BLaER1 (cell line): ENCODE measurements at regions not wholly inside any gene's neighbourhood (a gene's known extent, or its start where the extent isn't known, plus 50 kb on each side); places are given as distances from the start of the nearest gene placed in this dataset.

Source experiments
- H3K27ac ChIP-seq: shearing (Covaris generic); formaldehyde crosslinking; 2 replicates; pipeline ENCODE4 v1.8.1; 2022
- H3K27me3 ChIP-seq: shearing (Covaris generic); formaldehyde crosslinking; 2 replicates; pipeline ENCODE4 v1.8.1; 2022
- H3K36me3 ChIP-seq: shearing (Covaris generic); formaldehyde crosslinking; 2 replicates; pipeline ENCODE4 v1.8.1; 2022
- H3K4me1 ChIP-seq: shearing (Covaris generic); formaldehyde crosslinking; 2 replicates; pipeline ENCODE4 v1.8.1; 2022
- H3K4me2 ChIP-seq: shearing (Covaris generic); formaldehyde crosslinking; 2 replicates; pipeline ENCODE4 v1.8.1; 2022
- H3K4me3 ChIP-seq: shearing (Covaris generic); formaldehyde crosslinking; 2 replicates; pipeline ENCODE4 v1.8.1; 2022
- H3K9ac ChIP-seq: shearing (Covaris generic); formaldehyde crosslinking; 2 replicates; pipeline ENCODE4 v1.8.1; 2022
- H3K9me3 ChIP-seq: shearing (Covaris generic); formaldehyde crosslinking; 2 replicates; pipeline ENCODE4 v1.8.1; 2022
- H4K20me1 ChIP-seq: shearing (Covaris generic); formaldehyde crosslinking; 2 replicates; pipeline ENCODE4 v1.8.1; 2022
- Cebpa-rat ChIP-seq: shearing (Covaris generic); IDR thresholded peaks from 2 replicates; pipeline ENCODE4 v1.8.1; 2022

DNA sequence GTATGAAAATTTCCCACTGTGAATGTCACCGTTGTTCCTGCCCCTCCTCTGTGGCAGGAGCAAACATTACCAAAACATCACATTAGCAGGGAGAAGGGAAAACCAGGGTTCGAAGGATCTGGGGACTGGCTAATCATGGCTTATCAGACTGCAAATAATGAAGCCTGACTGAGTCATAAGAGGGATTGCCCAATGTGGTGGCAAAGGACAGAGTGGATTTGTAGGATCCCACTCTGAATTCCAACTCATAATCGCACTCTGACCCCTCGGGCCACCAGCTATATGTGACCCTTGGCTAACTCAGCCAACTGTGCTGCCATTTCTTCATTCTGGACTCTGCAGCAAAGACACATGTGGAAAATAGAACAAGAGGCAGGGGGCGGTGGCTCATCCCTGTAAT lies 347.3 kb upstream of the AUTS2 start:
- no peak for TF ChIP-seq Cebpa-rat
- Histone ChIP-seq H3K4me2 (no peak overlapping the region), H3K27me3 (no peaks in the 10 kb centered on the region), H3K9me3 (peaks cover 9% of the 10 kb centered on the region; the same call in 1 of the 2 replicates), H4K20me1 (no peaks in the 10 kb centered on the region), H3K9ac (no peak overlapping the region), H3K4me3 (no peak overlapping the region), H3K36me3 (no peaks in the 10 kb centered on the region), H3K27ac (no peak overlapping the region), H3K4me1 (0 out of 2 replicates have a peak, but pooled peaks cover under 1% of the 10 kb centered on the region)

DNA sequence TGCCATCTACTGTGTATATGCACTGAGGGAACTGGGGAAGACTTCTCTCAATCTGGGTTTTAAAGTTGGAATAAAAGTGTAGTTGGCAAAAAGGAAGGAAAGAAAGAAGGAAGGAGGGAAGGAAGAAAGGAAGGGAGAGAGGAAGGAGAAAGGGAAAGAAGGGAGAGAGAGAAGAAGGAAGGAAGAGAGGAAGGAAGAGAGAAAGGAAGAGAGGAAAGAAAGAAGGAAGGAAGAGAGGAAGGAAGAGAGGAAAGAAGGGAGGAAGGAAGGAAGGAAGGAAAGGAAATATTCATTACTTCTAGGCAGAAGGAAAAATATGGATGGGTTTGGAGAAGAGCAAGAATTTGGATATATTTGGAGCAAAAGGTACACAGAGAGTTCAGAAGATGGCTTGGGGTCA lies 343.6 kb upstream of the AUTS2 start:
- H3K36me3 ChIP-seq = no peaks in the 10 kb centered on the region
- no peak for TF ChIP-seq Cebpa-rat
- no peak overlapping the region for H3K4me3 ChIP-seq
- no peak overlapping the region for H3K27ac ChIP-seq
- no peaks in the 10 kb centered on the region for H3K27me3 ChIP-seq
- no peak overlapping the region for H3K4me2 ChIP-seq
- peaks cover 9% of the 10 kb centered on the region; the same call in 1 of the 2 replicates for H3K9me3 ChIP-seq
- H3K4me1 ChIP-seq = peaks cover 17% of the 10 kb centered on the region
- H3K9ac ChIP-seq = no peak overlapping the region
- no peaks in the 10 kb centered on the region for H4K20me1 ChIP-seq

DNA sequence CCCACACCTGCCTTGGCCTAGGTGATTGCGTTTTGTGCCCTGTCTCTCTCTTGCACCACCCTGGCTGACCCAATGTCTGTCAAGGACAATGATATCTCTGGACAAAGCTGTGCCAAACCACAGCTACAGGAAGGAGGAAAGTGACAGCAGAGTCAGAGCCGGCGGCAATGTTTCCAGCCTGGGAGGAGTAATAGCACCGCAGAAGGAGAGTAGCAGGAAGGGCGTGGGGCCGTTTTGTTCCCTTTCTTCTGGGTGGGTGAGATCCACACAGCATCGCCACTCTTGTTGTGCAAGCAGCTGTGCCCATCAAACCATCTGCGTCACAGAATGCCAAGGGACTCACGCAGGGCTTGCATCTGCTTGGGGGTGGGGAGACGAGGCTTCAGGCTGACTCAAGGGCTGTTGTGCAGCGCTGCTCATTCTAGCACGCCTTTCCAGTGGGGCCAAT lies 341.6 kb upstream of the AUTS2 start:
- H3K4me2 ChIP-seq = peak overlapping the region; percentile 58
- peak overlapping the region; percentile 47; the same call in 1 of the 2 replicates for H3K27ac ChIP-seq
- H3K9me3 ChIP-seq = no peaks in the 10 kb centered on the region
- H3K4me3 ChIP-seq = no peak overlapping the region
- no peak overlapping the region for H3K9ac ChIP-seq
- no peaks in the 10 kb centered on the region for H3K36me3 ChIP-seq
- peaks cover 25% of the 10 kb centered on the region for H3K4me1 ChIP-seq
- peak; percentile 42; the same call in 1 of the 2 replicates for TF ChIP-seq Cebpa-rat
- H4K20me1 ChIP-seq = no peaks in the 10 kb centered on the region
- H3K27me3 ChIP-seq = no peaks in the 10 kb centered on the region

GRCh38 chr7:69257592-69257991 lies 340.7 kb upstream of the AUTS2 start:
- Histone ChIP-seq H3K4me2 (peak overlapping the region; percentile 58), H3K9me3 (no peaks in the 10 kb centered on the region), H3K36me3 (no peaks in the 10 kb centered on the region), H3K27me3 (no peaks in the 10 kb centered on the region), H3K9ac (no peak overlapping the region), H3K4me1 (peaks cover 25% of the 10 kb centered on the region), H4K20me1 (no peaks in the 10 kb centered on the region), H3K27ac (no peak overlapping the region), H3K4me3 (no peak overlapping the region)
- no peak for TF ChIP-seq Cebpa-rat

GRCh38 chr7:69259445-69259844 lies 338.8 kb upstream of the AUTS2 start:
- TF ChIP-seq Cebpa-rat = no peak
- no peak overlapping the region for H3K4me2 ChIP-seq
- H4K20me1 ChIP-seq = no peaks in the 10 kb centered on the region
- H3K4me1 ChIP-seq = peaks cover 25% of the 10 kb centered on the region
- no peak overlapping the region for H3K4me3 ChIP-seq
- H3K36me3 ChIP-seq = no peaks in the 10 kb centered on the region
- H3K9ac ChIP-seq = no peak overlapping the region
- H3K27me3 ChIP-seq = no peaks in the 10 kb centered on the region
- H3K9me3 ChIP-seq = no peaks in the 10 kb centered on the region
- H3K27ac ChIP-seq = no peak overlapping the region

DNA sequence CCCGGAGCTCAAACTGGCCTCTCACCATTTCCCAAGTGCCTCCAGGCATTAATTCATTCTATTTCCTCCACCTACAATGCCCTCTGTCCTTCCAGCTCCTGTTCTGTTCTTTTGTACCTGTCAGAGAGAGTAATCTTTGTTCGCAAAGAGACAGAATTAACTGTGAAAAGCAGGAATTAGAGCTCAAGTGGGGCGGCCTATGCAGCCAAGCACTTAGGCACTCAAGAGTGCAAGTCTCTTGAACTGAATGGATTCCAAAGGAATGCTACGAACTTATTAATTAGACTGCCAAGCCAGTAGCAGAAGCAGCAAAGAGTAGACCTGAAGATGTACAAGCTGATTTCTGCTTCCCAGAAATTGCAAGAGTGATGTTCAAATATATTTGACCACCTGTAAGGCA lies 338.3 kb upstream of the AUTS2 start:
- no peaks in the 10 kb centered on the region for H3K9me3 ChIP-seq
- no peak overlapping the region for H3K4me3 ChIP-seq
- peaks cover 25% of the 10 kb centered on the region for H3K4me1 ChIP-seq
- no peak overlapping the region for H3K27ac ChIP-seq
- no peaks in the 10 kb centered on the region for H4K20me1 ChIP-seq
- no peaks in the 10 kb centered on the region for H3K36me3 ChIP-seq
- TF ChIP-seq Cebpa-rat = no peak
- H3K4me2 ChIP-seq = no peak overlapping the region
- no peaks in the 10 kb centered on the region for H3K27me3 ChIP-seq
- H3K9ac ChIP-seq = no peak overlapping the region

GRCh38 chr7:69263550-69263949 lies 334.7 kb upstream of the AUTS2 start:
- Histone ChIP-seq H3K4me2 (no peak overlapping the region), H3K9me3 (no peaks in the 10 kb centered on the region), H4K20me1 (no peaks in the 10 kb centered on the region), H3K27ac (no peak overlapping the region), H3K4me1 (peaks cover 8% of the 10 kb centered on the region), H3K9ac (no peak overlapping the region), H3K27me3 (no peaks in the 10 kb centered on the region), H3K36me3 (no peaks in the 10 kb centered on the region), H3K4me3 (no peak overlapping the region)
- TF ChIP-seq Cebpa-rat = no peak

GRCh38 chr7:69269806-69270205 lies 328.5 kb upstream of the AUTS2 start:
- peaks cover 11% of the 10 kb centered on the region for H3K4me1 ChIP-seq
- no peaks in the 10 kb centered on the region for H4K20me1 ChIP-seq
- TF ChIP-seq Cebpa-rat = no peak

GRCh38 chr7:69272101-69272500 lies 326.2 kb upstream of the AUTS2 start:
- peak overlapping the region; percentile 24; the same call in 1 of the 2 replicates for H3K4me2 ChIP-seq
- no peaks in the 10 kb centered on the region for H3K27me3 ChIP-seq
- no peak overlapping the region for H3K9ac ChIP-seq
- peaks cover 8% of the 10 kb centered on the region; the same call in 1 of the 2 replicates for H3K9me3 ChIP-seq
- no peak for TF ChIP-seq Cebpa-rat
- no peak overlapping the region for H3K4me3 ChIP-seq
- H4K20me1 ChIP-seq = no peaks in the 10 kb centered on the region
- no peak overlapping the region for H3K27ac ChIP-seq
- H3K36me3 ChIP-seq = no peaks in the 10 kb centered on the region
- H3K4me1 ChIP-seq = peaks cover 11% of the 10 kb centered on the region

More at GRCh38 chr7:69269806-69270205, 328.5 kb upstream of the AUTS2 start:
- H3K4me3 ChIP-seq = no peak overlapping the region
- peaks cover 4% of the 10 kb centered on the region; the same call in 1 of the 2 replicates for H3K9me3 ChIP-seq
- H3K4me2 ChIP-seq = no peak overlapping the region
- H3K27ac ChIP-seq = no peak overlapping the region
- no peaks in the 10 kb centered on the region for H3K27me3 ChIP-seq
- no peak overlapping the region for H3K9ac ChIP-seq
- no peaks in the 10 kb centered on the region for H3K36me3 ChIP-seq

GRCh38 chr7:69276011-69276729 lies 322.1 kb upstream of the AUTS2 start:
- Histone ChIP-seq H3K4me1 (peaks cover 11% of the 10 kb centered on the region), H3K27ac (no peak overlapping the region), H3K4me2 (no peak overlapping the region), H3K4me3 (no peak overlapping the region), H3K27me3 (no peaks in the 10 kb centered on the region), H3K36me3 (no peaks in the 10 kb centered on the region), H3K9me3 (peaks cover 19% of the 10 kb centered on the region; the same call in 1 of the 2 replicates), H3K9ac (no peak overlapping the region), H4K20me1 (no peaks in the 10 kb centered on the region)
- TF ChIP-seq Cebpa-rat = no peak
